Psoas muscle (tissue), 7 donors: ENCODE measurements at regions not wholly inside any gene's neighbourhood (a gene's known extent, or its start where the extent isn't known, plus 50 kb on each side); places are given as distances from the start of the nearest gene placed in this dataset.

Source experiments
- ATAC-seq, 4 donors: fragments of 200-7000 bp; cut with Tn5 transposase; one replicate each; pipeline ENCODE4 v1.9.1; 2020; ENCODE audit warnings: moderate library complexity in 3 of 4, mild to moderate bottlenecking in 2 of 4
- DNase-seq, 2 donors: peaks; one replicate each; pipeline ENCODE4 v3.0.0-alpha.2; 2020
- H3K27ac ChIP-seq: fragments of 200-600 bp; one replicate; pipeline ENCODE4 v1.8.0; 2022
- H3K27me3 ChIP-seq, 3 donors: fragments of 200-600 bp in 1 of 3; one replicate each; pipeline versions ENCODE4 v1.6.1 to v1.8.0; 2013 to 2022; ENCODE audit warnings: low read length in 2 of 3, mild to moderate bottlenecking in 2 of 3, moderate library complexity in 1 of 3; ENCODE audit not compliant: insufficient read depth in 3 of 3
- H3K36me3 ChIP-seq, 2 donors: fragments of 200-600 bp in 1 of 2; one replicate each; pipeline versions ENCODE4 v1.6.1 to v1.8.0; 2013 to 2022; ENCODE audit warnings: low read depth in 1 of 2, mild to moderate bottlenecking in 1 of 2, moderate library complexity in 1 of 2; ENCODE audit not compliant: insufficient read depth in 1 of 2
- H3K4me1 ChIP-seq: fragments of 200-600 bp; one replicate; pipeline ENCODE4 v1.8.0; 2022
- H3K4me3 ChIP-seq: fragments of 200-600 bp; one replicate; pipeline ENCODE4 v1.8.0; 2022; ENCODE audit warnings: mild to moderate bottlenecking
- H3K9me3 ChIP-seq: fragments of 200-600 bp; one replicate; pipeline ENCODE4 v1.8.0; 2022
- CTCF ChIP-seq: fragments of 200-600 bp; IDR thresholded peaks from one replicate; pipeline ENCODE4 v1.8.0; 2022; ENCODE audit warnings: antibody characterized with exemption
- WGBS, 3 donors: extraction: QIAGEN DNeasy Blood & Tissue Kit; methylation state at CpG; one replicate each; pipeline versions ENCODE4 v1.1.6 to v1.1.7; 2013; 5-methylcytosine and 5-hydroxymethylcytosine counted together
- intact Hi-C, 2 donors: fragments of 100-400 bp; cut with DNase I; formaldehyde crosslinking; loops; one replicate each; pipeline versions ENCODE4 v1.11.0 to v1.14.2; 2022
- donor health status: healthy with polysubstance abuse.
- donor health status: DM: no; HTN: no; CAD: no; lungs with moderate emphysema.
- donor health status: Bipolar disorder and iron deficiency.
- donor health status: healthy.
- donor health status: DM: yes; HTN: yes; CAD: no.
- donor health status: DM: no; HTN: no; CAD: no.
- donor health status: DM: yes; HTN: yes; CAD: no.

DNA sequence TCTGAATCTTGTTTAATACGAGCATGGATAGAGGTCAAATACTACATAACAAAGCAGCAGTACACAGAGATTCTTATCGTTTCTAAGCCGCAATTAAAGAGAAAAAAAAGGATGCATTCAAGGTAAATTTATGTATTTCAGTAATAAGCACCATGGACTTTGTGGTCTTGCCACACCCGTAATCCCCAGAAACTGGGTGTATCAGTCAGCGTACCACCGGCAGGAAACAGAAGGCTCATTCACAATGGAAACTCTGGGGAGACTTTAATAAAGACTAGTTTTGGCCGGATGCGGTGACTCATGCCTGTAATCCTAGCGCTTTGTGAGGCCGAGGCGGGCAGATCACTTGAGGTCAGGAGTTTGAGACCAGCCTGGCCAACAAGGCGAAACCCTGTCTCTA lies 81.9 kb upstream of the ZNF280D start:
- 79 to 84% (median 81%) methylated on average over 12 of the region's 12 CpGs for WGBS, 3 donors
- ATAC-seq (peak in 1 of 4 donors; percentile 39), DNase-seq (no peak)
- Histone ChIP-seq H3K27ac (no peak overlapping the region), H3K4me3 (no peak overlapping the region), H3K27me3 (no peaks in the 10 kb centered on the region), H3K4me1 (peaks cover 17% of the 10 kb centered on the region), H3K36me3 (no peaks in the 10 kb centered on the region), H3K9me3 (no peaks in the 10 kb centered on the region)
- TF ChIP-seq CTCF: no peak
- intact Hi-C loops: no loop called here

DNA sequence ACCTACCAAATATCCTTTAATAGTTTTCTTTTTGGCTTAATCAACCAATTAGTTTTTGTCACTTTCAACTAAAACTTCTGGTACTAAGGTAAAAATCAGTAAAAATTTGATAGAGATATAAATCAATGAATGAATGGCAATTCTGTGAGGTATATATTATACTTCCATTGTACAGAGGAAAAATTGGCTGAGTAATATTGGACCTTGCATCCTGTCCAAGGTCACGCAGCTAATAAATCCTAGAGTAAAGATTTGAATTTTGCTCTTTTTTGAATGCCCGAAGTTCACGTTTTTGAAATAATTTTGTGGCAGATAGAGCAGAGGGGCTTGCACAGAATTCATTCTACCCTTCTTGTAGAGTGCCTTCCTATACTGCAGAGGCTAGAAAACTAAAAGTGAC lies 81.1 kb upstream of the ZNF280D start:
- intact Hi-C loops: no loop called here
- H3K27ac ChIP-seq: peak overlapping the region; percentile 48
- ATAC-seq (no peak), DNase-seq (no peak)
- no peaks in the 10 kb centered on the region for H3K36me3 ChIP-seq
- H3K9me3 ChIP-seq: no peaks in the 10 kb centered on the region
- H3K4me3 ChIP-seq: no peak overlapping the region
- peaks cover 16% of the 10 kb centered on the region for H3K4me1 ChIP-seq
- no peaks in the 10 kb centered on the region for H3K27me3 ChIP-seq
- no peak for TF ChIP-seq CTCF
- WGBS, 3 donors: 92 to 95% (median 93%) methylated on average over 3 of the region's 3 CpGs

DNA sequence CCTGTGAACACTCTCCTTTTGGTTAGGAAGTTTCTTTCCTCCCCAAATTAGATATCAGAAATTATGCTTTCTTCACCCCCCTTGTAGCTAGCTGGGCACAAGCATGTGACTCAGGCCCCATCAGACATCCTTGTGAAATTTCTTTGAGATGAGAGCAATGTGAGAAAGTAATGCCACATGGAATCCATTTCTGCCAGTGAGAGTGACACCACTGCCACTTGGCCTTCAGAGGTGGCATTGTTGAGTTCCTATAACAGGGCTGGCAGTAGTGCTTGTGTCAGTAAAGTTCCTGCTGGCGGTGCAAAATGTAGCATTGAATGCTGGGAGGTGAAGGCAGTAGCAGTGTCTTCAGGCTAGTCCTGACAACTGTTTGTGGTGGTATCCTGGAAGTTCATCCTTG lies 80.7 kb upstream of the ZNF280D start:
- ATAC-seq: peak; percentile 71 to 90 (median 77)
- no peaks in the 10 kb centered on the region for H3K36me3 ChIP-seq
- no peaks in the 10 kb centered on the region for H3K27me3 ChIP-seq
- peak overlapping the region; percentile 48 for H3K27ac ChIP-seq
- 0 to 2% (median 0%) methylated on average over 1 of the region's 1 CpG for WGBS, 3 donors
- intact Hi-C loops: no loop called here
- H3K4me1 ChIP-seq: peaks cover 16% of the 10 kb centered on the region
- H3K9me3 ChIP-seq: no peaks in the 10 kb centered on the region
- DNase-seq: no peak
- no peak overlapping the region for H3K4me3 ChIP-seq
- TF ChIP-seq CTCF: no peak

GRCh38 chr15:56812961-56813360 lies 79.7 kb upstream of the ZNF280D start:
- ATAC-seq (no peak), DNase-seq (no peak)
- Histone ChIP-seq H3K27ac (peak overlapping the region; percentile 62), H3K9me3 (peaks cover 8% of the 10 kb centered on the region), H3K4me3 (no peak overlapping the region), H3K36me3 (no peaks in the 10 kb centered on the region), H3K27me3 (no peaks in the 10 kb centered on the region), H3K4me1 (peaks cover 16% of the 10 kb centered on the region)
- no peak for TF ChIP-seq CTCF
- intact Hi-C loops: no loop called here

- Histone ChIP-seq H3K9me3 (peaks cover 15% of the 10 kb centered on the region), H3K4me1 (peaks cover 14% of the 10 kb centered on the region), H3K4me3 (no peak overlapping the region), H3K36me3 (no peaks in the 10 kb centered on the region), H3K27me3 (no peaks in the 10 kb centered on the region), H3K27ac (peak overlapping the region; percentile 62)
- ATAC-seq (peak in 1 of 4 donors; percentile 40), DNase-seq (no peak)
- intact Hi-C loops: no loop called here
- TF ChIP-seq CTCF: no peak
- 23 to 59% (median 31%) methylated on average over 3 of the region's 3 CpGs for WGBS, 3 donors
These were observed 78.9 kb upstream of the ZNF280D start for GRCh38 chr15:56812221-56812620.
